NB4 (cell line): ENCODE measurements at regions not wholly inside any gene's neighbourhood (a gene's known extent, or its start where the extent isn't known, plus 50 kb on each side); places are given as distances from the start of the nearest gene placed in this dataset.

Experiments
- CTCF ChIP-seq: IDR thresholded peaks from one replicate; pipeline ENCODE4 v1.5.1; 2012; ENCODE audit warnings: low read depth, low read length
- POLR2A ChIP-seq: IDR thresholded peaks from 2 replicates; pipeline ENCODE4 v1.6.1; 2011; ENCODE audit warnings: mild to moderate bottlenecking; ENCODE audit not compliant: insufficient read length; ENCODE audit errors: extremely low read depth

- no peak for TF ChIP-seq POLR2A
- TF ChIP-seq CTCF, result no peak
These were observed 523.6 kb downstream of the NTRK3 start for GRCh38 chr15:87732976-87733375.
